CD4-positive, alpha-beta T cell (primary cell): ENCODE measurements at regions not wholly inside any gene's neighbourhood (a gene's known extent, or its start where the extent isn't known, plus 50 kb on each side); places are given as distances from the start of the nearest gene placed in this dataset.

Source experiments
- ATAC-seq: fragments of 200-7000 bp; cut with Tn5 transposase; one replicate; pipeline ENCODE4 v1.10.0; 2022; ENCODE audit warnings: mild to moderate bottlenecking; ENCODE audit not compliant: poor library complexity
- CTCF ChIA-PET: fragments of 350-600 bp; sonication (Branson Sonifier 250); formaldehyde crosslinking; loops from one replicate; lab custom pipeline; 2021; ENCODE audit warnings: antibody characterized with exemption, inconsistent platforms; lab: Charles Lee
- POLR2A ChIA-PET: fragments of 350-600 bp; sonication (Branson Sonifier 250); formaldehyde crosslinking; loops from one replicate; lab custom pipeline; 2021; ENCODE audit warnings: antibody characterized with exemption, inconsistent platforms; lab: Charles Lee
- DNase-seq, 14 experiments: peaks; one replicate each; pipeline ENCODE4 v3.0.0-alpha.2; 2013 to 2020; ENCODE audit warnings: mixed read lengths in 2 of 14
- H3K27ac ChIP-seq, 2 donors: one replicate each; pipeline versions ENCODE4 v1.5.1 to v1.7.0; 2013; ENCODE audit warnings: low read length in 2 of 2, low read depth in 1 of 2, mild to moderate bottlenecking in 1 of 2
- H3K27me3 ChIP-seq, 2 experiments: 1 replicate in 1 of 2; 2 replicates in 1 of 2; pipeline versions ENCODE4 v1.6.1 to v1.7.0; 2013; ENCODE audit warnings: low read length in 2 of 2, control low read depth in 1 of 2, mild to moderate bottlenecking in 1 of 2, moderate library complexity in 1 of 2; ENCODE audit not compliant: insufficient read depth in 2 of 2, control insufficient read depth in 1 of 2
- H3K36me3 ChIP-seq: one replicate; pipeline ENCODE4 v1.6.1; 2013; ENCODE audit warnings: low read length, control low read depth; ENCODE audit not compliant: insufficient read depth
- H3K4me1 ChIP-seq: one replicate; pipeline ENCODE4 v1.6.1; 2013; ENCODE audit warnings: low read length, control low read depth; ENCODE audit not compliant: insufficient read depth
- H3K4me3 ChIP-seq: one replicate; pipeline ENCODE4 v1.5.1; 2013; ENCODE audit warnings: mild to moderate bottlenecking, low read length, moderate library complexity
- H3K9me3 ChIP-seq, 2 experiments: 1 replicate in 1 of 2; 2 replicates in 1 of 2; pipeline versions ENCODE4 v1.6.1 to v1.7.0; 2013; ENCODE audit warnings: low read length in 2 of 2, mild to moderate bottlenecking in 2 of 2, control low read depth in 1 of 2, moderate library complexity in 1 of 2; ENCODE audit not compliant: control insufficient read depth in 1 of 2, insufficient read depth in 1 of 2
- H3K27ac Mint-ChIP-seq: one replicate; pipeline ENCODE4 v1.8.0; 2020; ENCODE audit warnings: mixed read lengths
- H3K27me3 Mint-ChIP-seq: one replicate; pipeline ENCODE4 v1.8.0; 2021; ENCODE audit warnings: mixed read lengths
- H3K36me3 Mint-ChIP-seq: one replicate; pipeline ENCODE4 v1.8.0; 2021; ENCODE audit warnings: low read depth, mixed read lengths
- H3K4me1 Mint-ChIP-seq: one replicate; pipeline ENCODE4 v1.8.0; 2021; ENCODE audit warnings: low read depth, mixed read lengths
- H3K4me3 Mint-ChIP-seq: one replicate; pipeline ENCODE4 v1.8.0; 2020; ENCODE audit warnings: mild to moderate bottlenecking, mixed read lengths
- H3K9me3 Mint-ChIP-seq: one replicate; pipeline ENCODE4 v1.8.0; 2020; ENCODE audit warnings: mixed read lengths
- intact Hi-C, 2 experiments: fragments of 100-400 bp; cut with DNase I in 1 of 2; cut with micrococcal nuclease in 1 of 2; formaldehyde crosslinking; loops; one replicate each; pipeline versions ENCODE4 v1.15.1 to v1.9.0; 2023 to 2025; cut with DNase I, micrococcal nuclease
- TF ChIP-seq, protein P1 (sequence below): fragments of 200-600 bp; IDR thresholded peaks from one replicate; pipeline ENCODE4 v1.8.0; 2022; ENCODE audit warnings: antibody characterized with exemption, mild to moderate bottlenecking

DNA sequence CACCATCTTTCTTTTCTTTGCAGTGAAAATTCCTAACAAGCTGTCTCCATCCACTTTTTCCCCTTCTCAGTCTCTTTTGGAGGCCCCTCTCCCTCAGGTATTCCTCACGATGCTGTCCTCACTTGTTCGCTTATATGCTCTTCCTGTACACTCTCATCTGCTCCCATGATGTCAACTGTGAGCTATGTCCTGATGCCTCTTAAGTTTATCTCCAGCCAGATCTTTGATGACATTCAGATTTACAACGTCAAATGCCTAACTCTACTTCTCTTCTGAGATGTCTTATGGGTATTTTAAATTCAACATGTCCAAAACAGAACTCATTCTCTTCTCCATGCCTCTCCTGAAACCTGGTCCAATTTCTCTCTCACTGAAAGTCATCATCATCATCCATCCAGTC lies 55.1 kb upstream of the SERTAD2 start:
- Mint-ChIP-seq H3K27me3 (no peaks in the 10 kb centered on the region), H3K27ac (no peak overlapping the region), H3K4me1 (peaks cover 18% of the 10 kb centered on the region), H3K9me3 (no peaks in the 10 kb centered on the region), H3K36me3 (no peaks in the 10 kb centered on the region), H3K4me3 (no peak overlapping the region)
- TF ChIP-seq, protein P1, sequence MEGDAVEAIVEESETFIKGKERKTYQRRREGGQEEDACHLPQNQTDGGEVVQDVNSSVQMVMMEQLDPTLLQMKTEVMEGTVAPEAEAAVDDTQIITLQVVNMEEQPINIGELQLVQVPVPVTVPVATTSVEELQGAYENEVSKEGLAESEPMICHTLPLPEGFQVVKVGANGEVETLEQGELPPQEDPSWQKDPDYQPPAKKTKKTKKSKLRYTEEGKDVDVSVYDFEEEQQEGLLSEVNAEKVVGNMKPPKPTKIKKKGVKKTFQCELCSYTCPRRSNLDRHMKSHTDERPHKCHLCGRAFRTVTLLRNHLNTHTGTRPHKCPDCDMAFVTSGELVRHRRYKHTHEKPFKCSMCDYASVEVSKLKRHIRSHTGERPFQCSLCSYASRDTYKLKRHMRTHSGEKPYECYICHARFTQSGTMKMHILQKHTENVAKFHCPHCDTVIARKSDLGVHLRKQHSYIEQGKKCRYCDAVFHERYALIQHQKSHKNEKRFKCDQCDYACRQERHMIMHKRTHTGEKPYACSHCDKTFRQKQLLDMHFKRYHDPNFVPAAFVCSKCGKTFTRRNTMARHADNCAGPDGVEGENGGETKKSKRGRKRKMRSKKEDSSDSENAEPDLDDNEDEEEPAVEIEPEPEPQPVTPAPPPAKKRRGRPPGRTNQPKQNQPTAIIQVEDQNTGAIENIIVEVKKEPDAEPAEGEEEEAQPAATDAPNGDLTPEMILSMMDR: no peak
- no peaks in the 10 kb centered on the region for H3K36me3 ChIP-seq
- intact Hi-C loops: no loop called here
- ChIA-PET POLR2A (no interaction called here), CTCF (no interaction called here)
- no peak for ATAC-seq
- no peak overlapping the region for H3K27ac ChIP-seq
- H3K4me1 ChIP-seq: peaks cover 9% of the 10 kb centered on the region
- H3K4me3 ChIP-seq: no peak overlapping the region
- H3K9me3 ChIP-seq: no peaks in the 10 kb centered on the region
- no peak for DNase-seq
- H3K27me3 ChIP-seq: no peaks in the 10 kb centered on the region

DNA sequence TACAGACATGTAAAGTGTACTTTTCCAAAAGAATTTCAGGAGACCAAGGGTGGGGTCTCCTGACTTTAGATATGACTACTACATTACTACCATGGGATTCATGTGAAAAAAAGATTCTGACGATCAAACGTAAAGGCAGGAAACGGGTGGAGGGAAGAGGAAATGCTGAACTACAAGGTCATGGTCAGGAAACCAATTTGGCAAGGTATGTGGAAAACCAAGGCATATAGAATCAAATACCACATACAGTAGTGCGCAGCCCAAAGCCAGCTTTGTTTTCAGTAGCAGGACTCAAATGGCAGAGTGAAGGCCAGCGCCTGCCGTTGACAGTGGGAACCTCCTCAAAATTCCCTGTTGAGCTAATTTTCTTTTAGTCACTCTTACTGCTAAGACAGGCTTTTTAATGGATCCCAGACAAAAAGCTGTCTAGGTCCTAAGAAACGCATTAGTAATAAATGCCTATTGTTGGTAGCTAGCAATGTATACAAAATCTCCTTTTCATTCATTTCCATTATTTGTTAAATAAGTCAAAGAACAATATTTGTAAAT lies 57.6 kb upstream of the SERTAD2 start:
- no peak overlapping the region for H3K4me3 ChIP-seq
- no peaks in the 10 kb centered on the region for H3K27me3 ChIP-seq
- H3K9me3 ChIP-seq: no peaks in the 10 kb centered on the region
- no peak overlapping the region for H3K27ac ChIP-seq
- ATAC-seq (peak; percentile 55), DNase-seq (peak in 4 of 14 experiments; percentile 16 to 50 (median 21))
- intact Hi-C loops: loop anchor here in 1 of 2 experiments (1.0 kb wide), 1 partner anchor 32 kb away; no protein-coding TSS in a partner anchor
- peak overlapping the region; percentile 32 for H3K4me3 Mint-ChIP-seq
- TF ChIP-seq, protein P1: no peak
- POLR2A ChIA-PET: interaction anchor here (0.6 to 1.8 kb wide), 5 partner anchors 16 to 59 kb away, joined by 3 to 7 read pairs (median 4); partner anchors contain the start of gene SERTAD2
- no peaks in the 10 kb centered on the region for H3K9me3 Mint-ChIP-seq
- CTCF ChIA-PET: no interaction called here
- H3K4me1 Mint-ChIP-seq: peaks cover 18% of the 10 kb centered on the region
- no peaks in the 10 kb centered on the region for H3K36me3 ChIP-seq
- H3K27ac Mint-ChIP-seq: no peak overlapping the region
- H3K27me3 Mint-ChIP-seq: no peaks in the 10 kb centered on the region
- H3K36me3 Mint-ChIP-seq: no peaks in the 10 kb centered on the region
- peaks cover 9% of the 10 kb centered on the region for H3K4me1 ChIP-seq

DNA sequence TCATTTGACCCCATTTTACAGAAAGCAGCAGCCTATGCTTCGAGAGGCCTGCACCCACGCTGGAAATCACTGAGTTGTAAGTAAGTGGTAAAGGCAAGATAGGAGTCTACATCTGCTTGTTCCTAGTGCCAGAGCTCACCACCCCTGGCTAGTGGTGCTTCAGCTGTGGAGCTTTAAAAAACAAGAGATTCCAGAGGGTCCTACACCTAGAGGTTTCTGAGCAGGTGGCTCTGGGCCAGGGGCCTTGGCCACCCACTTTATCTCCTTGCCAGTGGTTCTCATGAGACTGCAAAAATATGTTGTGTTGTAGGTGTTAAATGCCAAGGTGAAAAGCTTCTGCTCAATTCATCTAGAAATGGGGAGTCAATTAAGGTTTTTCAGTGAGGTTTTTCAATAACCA lies 60.0 kb upstream of the SERTAD2 start:
- Histone ChIP-seq H3K4me1 (peaks cover 9% of the 10 kb centered on the region), H3K4me3 (no peak overlapping the region), H3K27me3 (no peaks in the 10 kb centered on the region), H3K9me3 (no peaks in the 10 kb centered on the region), H3K36me3 (no peaks in the 10 kb centered on the region), H3K27ac (no peak overlapping the region)
- Mint-ChIP-seq H3K4me1 (peaks cover 26% of the 10 kb centered on the region), H3K27me3 (no peaks in the 10 kb centered on the region), H3K27ac (no peak overlapping the region), H3K9me3 (no peaks in the 10 kb centered on the region), H3K4me3 (no peak overlapping the region), H3K36me3 (no peaks in the 10 kb centered on the region)
- ChIA-PET POLR2A (interaction anchor here (1.3 to 1.8 kb wide), 2 partner anchors 13 to 60 kb away, joined by 5 to 7 read pairs; partner anchors contain the start of gene SERTAD2), CTCF (interaction anchor here (1.4 kb wide), 1 partner anchor 47 kb away, joined by 3 read pairs; no protein-coding TSS in a partner anchor)
- TF ChIP-seq, protein P1: no peak
- ATAC-seq: no peak
- DNase-seq: no peak
- intact Hi-C loops: no loop called here
